Activated CD4-positive, alpha-beta T cell treated with anti-CD3 and anti-CD28 coated beads, Interleukin-10, Interleukin-2, amounts not matched to agents 100 ng/mL and 50 ng/mL, durations not matched to agents 16 hours and 8 hours (primary cell): ENCODE measurements at regions not wholly inside any gene's neighbourhood (a gene's known extent, or its start where the extent isn't known, plus 50 kb on each side); places are given as distances from the start of the nearest gene placed in this dataset.
"Not testable (repeated sequence)": the region's sequence is repeated elsewhere in the genome, so short reads cannot be mapped to it uniquely, and the experiment has no call there.

Experiments
- DNase-seq: peaks from one replicate; pipeline ENCODE4 v3.0.0-alpha.2; 2020

DNA sequence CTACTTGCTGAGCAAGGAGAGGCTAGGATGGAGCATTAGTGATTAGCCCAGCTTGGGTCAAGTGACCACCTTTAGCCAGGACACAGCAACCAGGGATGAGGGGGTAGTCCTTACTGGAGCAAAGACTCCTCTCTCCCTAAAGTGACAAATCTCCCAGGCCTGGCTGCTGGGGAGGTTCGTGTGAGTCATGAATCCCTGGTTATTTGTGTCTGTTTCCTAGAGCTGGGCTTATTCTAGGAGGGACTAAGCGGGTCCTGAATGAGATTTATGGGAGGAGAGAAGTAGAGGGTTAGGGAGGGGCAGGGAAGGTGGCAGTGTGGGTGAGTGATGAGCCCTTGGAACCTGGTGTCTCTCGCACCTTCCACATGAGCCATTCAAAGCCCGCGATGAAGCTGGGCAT lies 487.3 kb downstream of the TSHZ3 start:
- DNase-seq: no peak

GRCh38 chr19:30857966-30858490 lies 485.8 kb downstream of the ZNF536 start:
- no peak for DNase-seq

GRCh38 chr19:30857388-30857787 lies 485.2 kb downstream of the ZNF536 start:
- no peak for DNase-seq

DNA sequence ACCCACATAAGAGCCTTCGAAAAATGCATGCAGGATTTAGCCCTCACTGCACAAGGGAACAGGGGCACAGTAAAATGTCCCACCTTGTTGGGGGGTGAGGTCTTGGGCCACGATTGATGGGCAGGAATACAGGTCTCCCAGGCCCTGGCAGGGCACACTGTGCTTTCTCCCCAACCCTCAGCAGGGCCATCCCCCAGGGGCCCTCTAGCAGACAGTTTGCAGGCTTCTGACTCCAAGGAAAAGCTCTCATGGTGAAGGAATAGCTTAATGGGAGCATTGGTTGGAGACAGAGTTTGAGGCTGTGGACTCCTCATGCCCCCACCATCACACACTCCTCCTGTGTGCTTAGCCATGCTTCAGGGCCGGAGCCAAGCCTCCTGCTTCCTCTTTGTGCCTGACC lies 484.6 kb downstream of the ZNF536 start:
- DNase-seq: no peak

DNA sequence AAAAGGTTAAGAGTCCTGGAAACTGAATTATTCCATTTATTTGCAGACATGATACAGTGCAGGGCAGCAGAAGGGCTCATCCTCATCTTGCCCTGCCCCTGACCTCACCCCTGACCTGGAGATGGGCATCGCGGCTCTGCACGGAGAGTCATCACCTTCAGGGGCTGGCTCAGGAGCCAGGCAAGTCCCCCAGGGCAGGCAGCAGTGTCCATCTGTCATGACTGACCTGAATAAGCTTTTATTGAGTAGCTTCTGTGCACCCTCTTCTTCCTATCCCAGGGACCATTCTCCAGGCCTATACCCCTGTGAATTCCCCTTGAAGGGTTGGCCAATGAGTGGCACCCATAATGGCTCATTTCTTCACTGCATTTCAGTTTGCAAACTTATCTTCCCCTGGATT lies 484.2 kb downstream of the ZNF536 start:
- no peak for DNase-seq

DNA sequence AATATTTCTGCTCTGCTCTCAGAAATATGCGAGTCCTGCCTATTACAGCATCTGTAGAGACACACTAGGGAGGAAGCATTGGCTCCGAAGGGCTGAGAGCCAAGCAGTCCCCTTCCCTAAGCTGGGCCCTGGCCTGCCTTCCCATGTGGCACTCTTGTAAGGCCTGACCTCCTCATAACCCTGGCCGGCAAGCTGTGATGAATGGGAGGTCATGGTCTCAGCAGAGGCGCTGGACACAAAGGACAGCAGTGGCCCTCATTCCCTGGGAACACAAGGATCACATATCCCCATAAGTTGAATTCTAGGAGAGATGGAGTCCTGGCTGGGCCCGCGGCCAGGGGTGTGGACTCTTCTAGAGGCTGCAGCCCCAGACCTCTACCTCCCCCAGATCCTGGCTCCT lies 483.3 kb downstream of the ZNF536 start:
- DNase-seq: no peak

- no peak for DNase-seq
These were observed 482.5 kb downstream of the ZNF536 start for GRCh38 chr19:30854661-30855060.

GRCh38 chr19:30854207-30854606 lies 482.0 kb downstream of the ZNF536 start:
- DNase-seq: no peak

GRCh38 chr19:30853036-30853435 lies 480.9 kb downstream of the ZNF536 start:
- no peak for DNase-seq

- DNase-seq: no peak
These were observed 480.0 kb downstream of the ZNF536 start for GRCh38 chr19:30852168-30852567.

- no peak for DNase-seq
These were observed 479.5 kb downstream of the ZNF536 start for GRCh38 chr19:30851646-30852045.

DNA sequence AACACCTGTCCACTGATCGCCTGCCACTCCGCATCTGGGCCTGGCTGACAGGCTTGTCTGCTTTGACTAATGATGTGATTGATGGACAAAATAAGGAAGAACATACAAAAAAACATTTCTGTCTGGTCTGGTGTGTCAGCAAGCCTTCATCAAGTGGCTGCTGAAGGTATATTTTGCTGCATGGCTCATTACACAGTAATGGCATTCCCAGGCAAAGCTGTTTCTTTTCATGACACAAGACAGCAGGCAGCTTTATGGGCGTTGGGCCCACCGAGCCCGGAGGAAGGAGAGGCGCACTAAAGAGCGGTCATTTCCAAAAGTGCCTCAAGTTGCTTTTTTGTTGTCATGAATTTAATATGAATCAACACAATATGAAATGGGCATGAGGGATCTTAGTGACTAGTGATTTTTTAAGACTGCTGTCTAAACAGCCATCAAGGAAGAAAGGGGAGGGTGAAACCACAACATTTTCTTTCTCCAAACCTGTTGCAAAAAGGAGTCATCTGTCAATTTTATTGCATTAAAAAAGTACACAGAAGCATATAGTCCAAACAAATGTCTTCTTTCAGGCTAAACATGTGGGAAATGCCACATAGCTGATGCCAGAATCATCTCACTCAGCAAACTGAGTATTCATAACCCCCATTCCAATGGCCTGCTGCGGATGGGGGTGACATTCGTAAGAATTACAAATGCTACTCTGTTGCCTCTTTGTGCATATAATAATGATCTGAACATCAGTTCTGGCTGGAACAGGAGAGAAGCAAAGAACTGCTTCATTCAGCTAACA lies 476.6 kb downstream of the ZNF536 start:
- no peak for DNase-seq

GRCh38 chr19:30846102-30846501 lies 473.9 kb downstream of the ZNF536 start:
- DNase-seq: no peak

GRCh38 chr19:30842926-30843325 lies 470.7 kb downstream of the ZNF536 start:
- no peak for DNase-seq

DNA sequence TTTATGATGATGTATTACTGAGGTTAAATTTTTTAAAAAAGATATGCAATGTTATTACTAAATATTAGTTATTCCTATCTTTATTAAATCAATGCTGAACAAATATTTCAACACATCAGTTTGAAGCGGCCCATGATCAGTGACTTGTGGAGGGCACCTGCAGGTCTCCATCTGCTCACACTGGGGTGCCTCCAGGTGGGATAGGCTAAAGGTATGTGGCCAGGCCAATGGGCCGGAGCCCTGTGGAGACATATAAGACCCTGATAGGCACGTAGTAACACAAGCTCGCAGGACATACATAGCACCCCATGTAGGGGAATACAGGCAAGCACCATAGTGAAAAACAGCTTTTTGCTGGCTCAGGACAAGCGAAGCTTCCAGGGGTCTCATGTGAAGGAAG lies 469.8 kb downstream of the ZNF536 start:
- DNase-seq: no peak

DNA sequence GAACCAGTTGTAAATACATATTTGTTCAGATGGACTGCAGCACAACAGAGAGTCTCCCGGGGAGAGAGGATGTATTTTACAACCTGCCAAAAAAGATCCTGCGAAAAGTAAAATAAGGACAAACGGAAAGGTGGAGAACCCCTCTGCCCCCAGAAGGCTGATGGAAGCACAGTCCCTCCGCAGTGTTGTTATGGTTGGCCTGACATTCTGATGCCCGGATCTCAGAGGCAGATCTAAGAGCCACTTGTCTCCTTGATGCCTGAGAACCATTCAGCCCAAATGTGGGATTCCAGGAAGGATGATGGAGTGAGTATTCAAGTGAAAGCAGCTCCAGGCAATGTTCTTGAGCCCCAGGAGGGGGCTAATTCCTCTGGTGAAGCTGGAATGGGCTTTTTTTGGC lies 458.7 kb downstream of the ZNF536 start:
- no peak for DNase-seq

DNA sequence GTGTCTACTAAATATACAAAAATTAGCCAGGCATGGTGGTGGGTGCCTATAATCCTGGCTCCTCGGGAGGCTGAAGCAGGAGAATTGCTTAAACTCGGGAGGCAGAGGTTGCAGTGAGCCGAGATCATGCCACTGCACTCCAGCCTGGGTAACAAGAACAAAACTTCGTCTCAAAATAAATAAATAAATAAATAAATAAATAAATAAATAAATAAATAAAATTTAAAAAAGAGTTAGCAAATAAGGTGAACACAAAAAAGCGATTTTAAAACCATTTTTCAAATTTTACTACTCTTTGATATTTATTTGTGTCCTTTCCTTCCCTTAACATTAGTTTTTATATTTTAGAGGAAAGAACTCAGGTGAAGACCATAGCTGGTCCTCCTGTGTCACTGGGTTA lies 453.3 kb downstream of the ZNF536 start:
- DNase-seq: not testable (repeated sequence)

DNA sequence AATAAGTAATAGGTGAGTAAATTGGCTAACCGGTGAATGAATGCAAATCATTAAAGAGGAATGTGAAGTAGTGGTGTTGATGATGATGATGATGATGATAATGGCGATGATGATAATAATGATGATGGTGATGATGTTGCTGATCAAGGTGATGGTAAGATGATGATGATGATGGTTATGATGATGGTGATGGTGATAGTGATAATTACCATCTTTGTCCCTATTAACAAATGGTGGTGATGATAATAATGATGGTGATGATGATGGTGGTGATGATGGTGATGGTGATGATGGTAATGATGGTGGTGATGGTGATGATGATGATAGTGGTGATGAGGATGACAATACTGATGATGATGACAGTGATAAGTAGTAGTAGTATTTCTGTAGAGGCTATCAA lies 452.6 kb downstream of the ZNF536 start:
- DNase-seq: no peak

DNA sequence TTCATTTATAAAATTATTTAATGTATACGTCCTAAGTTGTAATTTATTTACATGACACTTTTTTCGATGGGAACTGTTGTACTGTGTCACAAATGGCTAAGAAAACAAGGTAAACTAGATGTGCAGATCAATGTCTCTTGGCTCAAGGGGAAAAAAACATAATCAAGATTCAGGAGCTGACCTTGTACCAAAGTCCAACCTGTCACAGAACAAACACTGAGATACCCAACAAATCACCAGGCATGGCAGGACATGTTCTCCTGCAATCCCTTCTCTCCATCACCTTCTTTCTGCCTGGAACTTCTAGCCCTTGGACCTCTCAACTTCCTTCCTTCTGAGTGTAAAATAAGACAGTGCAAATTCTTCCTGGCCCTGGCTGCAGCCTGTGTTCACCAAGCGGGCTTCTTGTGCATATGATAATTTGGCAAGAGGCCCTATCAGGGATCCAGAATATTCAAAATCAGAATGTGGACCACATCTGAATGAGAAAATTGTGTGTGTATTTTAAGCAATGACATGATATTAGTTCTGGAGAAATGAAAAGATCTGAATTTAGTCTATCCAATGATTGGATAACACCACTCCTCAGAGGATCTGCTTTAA lies 445.9 kb downstream of the ZNF536 start:
- DNase-seq: no peak

DNA sequence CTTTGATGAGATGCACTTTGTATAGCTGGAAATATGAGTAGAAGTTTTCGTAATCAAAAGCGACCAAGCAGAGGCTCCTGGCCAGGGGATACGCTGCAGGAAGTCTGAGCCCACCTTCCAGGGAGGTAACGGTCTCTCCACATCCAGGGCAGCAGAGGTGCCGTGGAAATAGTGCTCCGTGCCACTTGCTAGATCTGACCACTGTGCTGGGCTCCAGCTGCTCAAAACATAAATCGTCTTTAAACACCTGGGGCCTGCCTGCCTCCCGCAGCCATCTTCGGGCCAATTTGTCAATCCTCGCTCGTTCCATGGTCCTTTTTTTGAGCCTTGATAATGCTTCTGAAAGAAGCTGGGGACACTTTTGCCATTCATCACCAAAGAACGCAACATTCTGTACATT lies 445.0 kb downstream of the ZNF536 start:
- no peak for DNase-seq

DNA sequence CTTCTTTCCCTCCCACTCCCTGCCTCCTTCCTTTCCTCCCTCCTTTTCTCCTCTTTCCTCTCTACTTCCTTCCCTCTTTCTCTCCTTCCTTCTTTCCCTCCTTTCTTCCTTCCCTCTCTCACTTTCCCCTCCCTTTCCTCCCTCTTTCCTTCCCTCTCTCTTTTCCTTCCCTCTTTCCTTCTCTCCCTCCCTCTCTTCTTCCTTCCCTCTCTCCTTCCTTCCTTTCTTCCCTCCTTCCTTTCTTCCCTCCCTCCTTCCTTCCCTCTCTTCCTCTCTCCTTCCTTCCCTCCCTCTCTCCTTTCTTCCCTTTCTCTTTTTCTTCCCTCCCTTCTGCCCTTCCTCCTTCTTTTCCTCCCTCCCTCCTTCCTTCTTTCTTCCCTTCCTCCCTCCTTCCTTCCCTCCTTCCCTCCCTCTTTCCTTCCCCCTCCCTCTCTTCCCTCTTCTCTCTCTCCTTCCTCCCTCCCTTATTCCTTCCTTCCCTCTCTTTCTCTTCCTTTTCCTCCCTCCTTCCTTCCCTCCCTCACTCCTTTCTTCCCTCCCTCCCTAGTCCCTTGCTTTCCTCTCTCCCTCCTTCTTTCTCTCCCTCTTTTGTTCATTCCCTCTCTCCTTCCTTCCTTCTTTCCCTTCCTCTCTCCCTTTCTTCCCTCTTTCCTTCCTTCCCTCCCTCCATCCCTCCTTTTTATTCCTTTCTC lies 443.9 kb downstream of the ZNF536 start:
- no peak for DNase-seq

DNA sequence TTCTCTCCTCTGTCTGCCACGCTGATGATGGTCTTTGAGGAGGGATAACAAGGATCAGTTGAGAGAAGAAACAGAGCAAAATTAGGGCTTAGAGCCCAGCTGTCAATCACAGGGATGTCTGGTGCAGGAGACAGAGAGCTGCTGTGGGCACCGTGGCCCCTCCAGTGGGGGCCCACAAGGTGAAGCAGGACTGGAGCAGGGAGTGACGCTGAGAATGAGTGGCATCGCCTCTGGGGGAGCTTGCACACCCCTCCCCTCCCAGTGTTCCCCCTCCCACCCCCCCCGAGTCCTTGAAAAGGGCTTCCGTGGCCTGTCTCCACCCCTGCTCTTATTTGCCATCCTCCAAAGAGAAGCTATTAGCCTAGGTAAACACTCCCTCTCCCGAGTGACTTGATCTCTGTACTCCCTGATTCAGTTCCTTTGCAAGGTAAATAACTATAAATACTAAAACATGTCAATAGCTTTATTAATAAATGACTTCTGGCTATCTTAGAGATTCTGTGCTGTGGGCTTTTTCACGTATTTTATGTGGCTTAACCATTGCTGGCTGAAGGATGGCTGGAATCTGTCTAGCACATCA lies 440.0 kb downstream of the ZNF536 start:
- DNase-seq: no peak

GRCh38 chr19:30811397-30812098 lies 439.4 kb downstream of the ZNF536 start:
- DNase-seq: no peak
